Stomach (tissue), 8 donors: ENCODE measurements at regions not wholly inside any gene's neighbourhood (a gene's known extent, or its start where the extent isn't known, plus 50 kb on each side); places are given as distances from the start of the nearest gene placed in this dataset.
"Not testable (repeated sequence)": the region's sequence is repeated elsewhere in the genome, so short reads cannot be mapped to it uniquely, and the experiment has no call there.

Experiments
- DNase-seq, 2 donors: peaks; one replicate each; pipeline versions ENCODE4 v3.0.0 to v3.0.0-alpha.2; 2013 to 2019
- H3K27ac ChIP-seq, 5 donors: fragments of 200-600 bp in 4 of 5; sonication (generic) in 4 of 5; one replicate each; pipeline ENCODE4 v1.5.1; 2013 to 2019; ENCODE audit warnings: mild to moderate bottlenecking in 1 of 5, moderate library complexity in 1 of 5
- H3K27me3 ChIP-seq, 3 donors: fragments of 200-600 bp; sonication (generic); one replicate each; pipeline ENCODE4 v1.5.1; 2017 to 2019; ENCODE audit warnings: mixed run types in 1 of 3
- H3K36me3 ChIP-seq, 4 donors: fragments of 200-600 bp; sonication (generic); 1 replicate in 3 of 4; 2 replicates in 1 of 4; pipeline ENCODE4 v1.5.1; 2016 to 2019
- H3K4me1 ChIP-seq, 4 donors: fragments of 200-600 bp; sonication (generic); one replicate each; pipeline ENCODE4 v1.5.1; 2016 to 2019
- H3K4me3 ChIP-seq, 4 donors: fragments of 200-600 bp; sonication (generic) in 3 of 4; one replicate each; pipeline ENCODE4 v1.5.1; 2016 to 2019; ENCODE audit warnings: mild to moderate bottlenecking in 1 of 4
- H3K9me3 ChIP-seq, 4 donors: fragments of 200-600 bp; sonication (generic); one replicate each; pipeline ENCODE4 v1.5.1; 2016 to 2019
- CTCF ChIP-seq, 7 experiments: fragments of 450-650 bp in 4 of 7; fragments of 200-600 bp in 3 of 7; sonication (generic) in 3 of 7; IDR thresholded peaks; one replicate each; pipeline ENCODE4 v1.5.1; 2016 to 2019; ENCODE audit warnings: antibody characterized with exemption in 7 of 7, control low read depth in 2 of 7, mild to moderate bottlenecking in 1 of 7
- EP300 ChIP-seq: sonication (generic); formaldehyde crosslinking; IDR thresholded peaks from one replicate; pipeline ENCODE4 v1.6.1; 2017; ENCODE audit warnings: antibody characterized with exemption
- POLR2A ChIP-seq, 4 donors: fragments of 450-650 bp; IDR thresholded peaks; one replicate each; pipeline ENCODE4 v1.6.1; 2016; ENCODE audit warnings: antibody characterized with exemption in 4 of 4, control low read depth in 2 of 4, mild to moderate bottlenecking in 1 of 4, moderate library complexity in 1 of 4
- POLR2AphosphoS5 ChIP-seq, 3 donors: sonication (generic); formaldehyde crosslinking; IDR thresholded peaks; one replicate each; pipeline ENCODE4 v1.6.1; 2016; ENCODE audit warnings: antibody characterized with exemption in 3 of 3
- WGBS, 5 donors: extraction: QIAGEN DNeasy Blood & Tissue Kit in 3 of 5; methylation state at CpG; one replicate each; pipeline versions ENCODE4 v1.1.5 to v1.1.7; 2013 to 2018; 5-methylcytosine and 5-hydroxymethylcytosine counted together
- intact Hi-C: fragments of 100-400 bp; cut with DNase I; formaldehyde crosslinking; loops from one replicate; pipeline ENCODE4 v1.15.1; 2023; ENCODE audit warnings: low total_unique reads
- donor health status: healthy with polysubstance abuse.
- donor health status: Bipolar disorder and iron deficiency.
- donor health status: healthy.

GRCh38 chr10:80025281-80025680 lies 53.2 kb upstream of the TMEM254 start:
- intact Hi-C loops: no loop called here
- no peak for TF ChIP-seq POLR2AphosphoS5 (IDR thresholded peaks at IDR 0.05)
- no peak for TF ChIP-seq EP300
- no peak for TF ChIP-seq POLR2A (IDR thresholded peaks at IDR 0.05)
- TF ChIP-seq CTCF (IDR thresholded peaks at IDR 0.05): no peak

GRCh38 chr10:80022408-80023001 lies 56.0 kb upstream of the TMEM254 start:
- H3K9me3 ChIP-seq, H3K4me1 ChIP-seq, H3K27ac ChIP-seq, H3K27me3 ChIP-seq, intact Hi-C loops, H3K4me3 ChIP-seq, H3K36me3 ChIP-seq, DNase-seq: not testable (repeated sequence)
- 83 to 92% (median 87%) methylated on average over 1 of the region's 7 CpGs; no CpG with 5 or more reads in 1 of the 5 donors for WGBS, 5 donors

More at GRCh38 chr10:80025281-80025680, 53.2 kb upstream of the TMEM254 start:
- Histone ChIP-seq H3K27me3 (no peaks in the 10 kb centered on the region), H3K36me3 (no peaks in the 10 kb centered on the region), H3K4me3 (no peak overlapping the region), H3K9me3 (no peaks in the 10 kb centered on the region), H3K27ac (no peak overlapping the region), H3K4me1 (no peaks in the 10 kb centered on the region)
- WGBS, 5 donors: 48 to 89% (median 66%) methylated on average over 2 of the region's 2 CpGs
- no peak for DNase-seq

- not testable (repeated sequence) for DNase-seq
These were observed 60.0 kb upstream of the TMEM254 start for GRCh38 chr10:80018406-80018984.

GRCh38 chr10:80017186-80017585 lies 61.3 kb upstream of the TMEM254 start:
- H3K27ac ChIP-seq, H3K4me3 ChIP-seq, DNase-seq, intact Hi-C loops, H3K36me3 ChIP-seq, H3K4me1 ChIP-seq, H3K27me3 ChIP-seq, H3K9me3 ChIP-seq: not testable (repeated sequence)
- 87 to 91% (median 89%) methylated on average over 8 of the region's 8 CpGs for WGBS, 5 donors

More at GRCh38 chr10:80018406-80018984, 60.0 kb upstream of the TMEM254 start:
- intact Hi-C loops, H3K4me3 ChIP-seq, H3K4me1 ChIP-seq, H3K27ac ChIP-seq, H3K9me3 ChIP-seq, H3K36me3 ChIP-seq, H3K27me3 ChIP-seq: not testable (repeated sequence)
- 63 to 83% (median 75%) methylated on average over 6 of the region's 6 CpGs for WGBS, 5 donors

- WGBS, 5 donors: 75 to 78% (median 76%) methylated on average over 6 of the region's 6 CpGs
- intact Hi-C loops: no loop called here
- H3K9me3 ChIP-seq: no peaks in the 10 kb centered on the region
- no peak overlapping the region for H3K4me3 ChIP-seq
- H3K4me1 ChIP-seq: no peaks in the 10 kb centered on the region
- TF ChIP-seq EP300 (no peak), CTCF (IDR thresholded peaks at IDR 0.05) (no peak), POLR2A (IDR thresholded peaks at IDR 0.05) (no peak), POLR2AphosphoS5 (IDR thresholded peaks at IDR 0.05) (no peak)
- H3K36me3 ChIP-seq: no peaks in the 10 kb centered on the region
- no peak overlapping the region for H3K27ac ChIP-seq
- no peaks in the 10 kb centered on the region for H3K27me3 ChIP-seq
- no peak for DNase-seq
These were observed 62.3 kb upstream of the TMEM254 start for GRCh38 chr10:80015911-80016830.

- intact Hi-C loops, H3K4me3 ChIP-seq, H3K27ac ChIP-seq, H3K4me1 ChIP-seq, H3K9me3 ChIP-seq, H3K36me3 ChIP-seq, H3K27me3 ChIP-seq: not testable (repeated sequence)
- 78 to 86% (median 85%) methylated on average over 4 of the region's 4 CpGs for WGBS, 5 donors
- DNase-seq: peak in 1 of 2 donors; percentile 8
These were observed 64.2 kb upstream of the SFTPD start for GRCh38 chr10:80013139-80013538.

- H3K36me3 ChIP-seq, H3K27ac ChIP-seq, intact Hi-C loops, DNase-seq, H3K4me3 ChIP-seq, H3K9me3 ChIP-seq, H3K27me3 ChIP-seq, H3K4me1 ChIP-seq: not testable (repeated sequence)
These were observed 62.2 kb upstream of the SFTPD start for GRCh38 chr10:80011144-80011543.
